ENCODE measurements at regions not wholly inside any gene's neighbourhood (a gene's known extent, or its start where the extent isn't known, plus 50 kb on each side); places are given as distances from the start of the nearest gene placed in this dataset.

GRCh38 chr3:14286887-14287500, 108.4 kb downstream of the LSM3 start:
- no peak for DNase-seq

GRCh38 chr3:14288177-14288788, 109.7 kb downstream of the LSM3 start:
- DNase-seq = no peak

- DNase-seq = no peak
Measured at GRCh38 chr3:14288833-14289451, 110.3 kb downstream of the LSM3 start.

- no peak for DNase-seq
Measured at GRCh38 chr3:14289590-14290461, 111.2 kb downstream of the LSM3 start.

- DNase-seq = no peak
Measured at GRCh38 chr3:14290631-14291385, 111.6 kb upstream of the SLC6A6 start.

- no peak for DNase-seq
Measured at GRCh38 chr3:14295037-14295436, 107.4 kb upstream of the SLC6A6 start.

- DNase-seq = no peak
Measured at GRCh38 chr3:14295801-14296200, 106.6 kb upstream of the SLC6A6 start.

GRCh38 chr3:14297305-14297704, 105.1 kb upstream of the SLC6A6 start:
- no peak for DNase-seq

GRCh38 chr3:14297784-14298236, 104.6 kb upstream of the SLC6A6 start:
- DNase-seq = peak in 1 of 2 donors; percentile 36

GRCh38 chr3:14298442-14298841, 104.0 kb upstream of the SLC6A6 start:
- DNase-seq = no peak

GRCh38 chr3:14298991-14299555, 103.3 kb upstream of the SLC6A6 start:
- DNase-seq = no peak

GRCh38 chr3:14299767-14300166, 102.6 kb upstream of the SLC6A6 start:
- no peak for DNase-seq

- DNase-seq = no peak
Measured at GRCh38 chr3:14300721-14301399, 101.5 kb upstream of the SLC6A6 start.

GRCh38 chr3:14301558-14301957, 100.8 kb upstream of the SLC6A6 start:
- peak; percentile 47 to 57 for DNase-seq

- DNase-seq = no peak
Measured at GRCh38 chr3:14303336-14304100, 98.9 kb upstream of the SLC6A6 start.

GRCh38 chr3:14304101-14305045, 98.0 kb upstream of the SLC6A6 start:
- DNase-seq = no peak

GRCh38 chr3:14305324-14305723, 97.1 kb upstream of the SLC6A6 start:
- DNase-seq = no peak

- DNase-seq = no peak
Measured at GRCh38 chr3:14306142-14306541, 96.3 kb upstream of the SLC6A6 start.

All from right lung (tissue), 2 donors.